ENCODE measurements at regions not wholly inside any gene's neighbourhood (a gene's known extent, or its start where the extent isn't known, plus 50 kb on each side); places are given as distances from the start of the nearest gene placed in this dataset.

GRCh38 chr11:23620617-23621016 lies 760.3 kb upstream of the CCDC179 start:
- Histone ChIP-seq H2AFZ (ENCODE audit: control insufficient read depth, low read length) (no peak overlapping the region), H3K27ac (ENCODE audit: control insufficient read depth, insufficient read depth, low read length) (no peak overlapping the region), H3K4me2 (ENCODE audit: control insufficient read depth, extremely low read depth, insufficient read depth, low read depth, low read length) (no peak overlapping the region), H4K20me1 (ENCODE audit: control insufficient read depth, extremely low read depth, insufficient read depth, low read length) (no peaks in the 10 kb centered on the region), H3K9me3 (ENCODE audit: control insufficient read depth, low read depth, low read length) (no peaks in the 10 kb centered on the region), H3K27me3 (ENCODE audit: control insufficient read depth, extremely low read depth, insufficient read depth, low read length) (no peaks in the 10 kb centered on the region), H3K4me3 (ENCODE audit: control insufficient read depth in 2 of 3, extremely low read depth in 1 of 3, insufficient read depth in 2 of 3, low read depth in 1 of 3, low read length in 3 of 3) (no peak overlapping the region), H3K9ac (ENCODE audit: control insufficient read depth, extremely low read depth, insufficient read depth, low read length) (no peak overlapping the region), H3K9me1 (ENCODE audit: control insufficient read depth, extremely low read depth, insufficient read depth, low read length) (no peaks in the 10 kb centered on the region), H3K4me1 (ENCODE audit: control insufficient read depth, extremely low read depth, insufficient read depth, low read length) (no peaks in the 10 kb centered on the region), H3K79me2 (ENCODE audit: control insufficient read depth, insufficient read depth, low read length) (no peaks in the 10 kb centered on the region), H3K36me3 (ENCODE audit: control insufficient read depth in 2 of 2, extremely low read depth in 1 of 2, insufficient read depth in 2 of 2, low read length in 2 of 2) (no peaks in the 10 kb centered on the region)
- no peak for TF ChIP-seq EZH2 (IDR thresholded peaks at IDR 0.05; ENCODE audit: low read length)
- no peak for TF ChIP-seq CTCF (optimal IDR thresholded peaks at IDR 0.05 in 1 of 3, IDR thresholded peaks at IDR 0.05 in 1 of 3, conservative IDR thresholded peaks at IDR 0.05 in 1 of 3; ENCODE audit: extremely low read depth in 1 of 3, insufficient read depth in 2 of 3, low read length in 3 of 3)
- FAIRE-seq (no peak), DNase-seq (ENCODE audit: low read depth, low spot score) (no peak)
- dilution Hi-C loops (cut with MboI; ENCODE audit: extremely low pct_ligation_motif_present, low sequenced_read_pairs), result no loop called here

- H3K79me2 ChIP-seq (ENCODE audit: control insufficient read depth, insufficient read depth, low read length), result no peaks in the 10 kb centered on the region
- H3K27me3 ChIP-seq (ENCODE audit: control insufficient read depth, extremely low read depth, insufficient read depth, low read length), result no peaks in the 10 kb centered on the region
- no peak overlapping the region for H2AFZ ChIP-seq (ENCODE audit: control insufficient read depth, low read length)
- H3K9ac ChIP-seq (ENCODE audit: control insufficient read depth, extremely low read depth, insufficient read depth, low read length), result no peak overlapping the region
- H4K20me1 ChIP-seq (ENCODE audit: control insufficient read depth, extremely low read depth, insufficient read depth, low read length), result no peaks in the 10 kb centered on the region
- no peaks in the 10 kb centered on the region for H3K36me3 ChIP-seq (ENCODE audit: control insufficient read depth in 2 of 2, extremely low read depth in 1 of 2, insufficient read depth in 2 of 2, low read length in 2 of 2)
- TF ChIP-seq CTCF (optimal IDR thresholded peaks at IDR 0.05 in 1 of 3, IDR thresholded peaks at IDR 0.05 in 1 of 3, conservative IDR thresholded peaks at IDR 0.05 in 1 of 3; ENCODE audit: extremely low read depth in 1 of 3, insufficient read depth in 2 of 3, low read length in 3 of 3), result no peak
- TF ChIP-seq EZH2 (IDR thresholded peaks at IDR 0.05; ENCODE audit: low read length), result no peak
- no peaks in the 10 kb centered on the region for H3K9me3 ChIP-seq (ENCODE audit: control insufficient read depth, low read depth, low read length)
- H3K4me2 ChIP-seq (ENCODE audit: control insufficient read depth, extremely low read depth, insufficient read depth, low read depth, low read length), result no peak overlapping the region
- no peaks in the 10 kb centered on the region for H3K9me1 ChIP-seq (ENCODE audit: control insufficient read depth, extremely low read depth, insufficient read depth, low read length)
- H3K27ac ChIP-seq (ENCODE audit: control insufficient read depth, insufficient read depth, low read length), result no peak overlapping the region
- FAIRE-seq (no peak), DNase-seq (ENCODE audit: low read depth, low spot score) (no peak)
- no peaks in the 10 kb centered on the region for H3K4me1 ChIP-seq (ENCODE audit: control insufficient read depth, extremely low read depth, insufficient read depth, low read length)
- no peak overlapping the region for H3K4me3 ChIP-seq (ENCODE audit: control insufficient read depth in 2 of 3, extremely low read depth in 1 of 3, insufficient read depth in 2 of 3, low read depth in 1 of 3, low read length in 3 of 3)
- dilution Hi-C loops (cut with MboI; ENCODE audit: extremely low pct_ligation_motif_present, low sequenced_read_pairs), result no loop called here
These were observed 772.0 kb upstream of the CCDC179 start for GRCh38 chr11:23632293-23632692.
